Activated T-helper 1 cell treated with anti-CD3 and anti-CD28 coated beads, Interleukin-2, amount 50 U/mL, for 16 hours (primary cell): ENCODE measurements at regions not wholly inside any gene's neighbourhood (a gene's known extent, or its start where the extent isn't known, plus 50 kb on each side); places are given as distances from the start of the nearest gene placed in this dataset.
"Not testable (repeated sequence)": the region's sequence is repeated elsewhere in the genome, so short reads cannot be mapped to it uniquely, and the experiment has no call there.

Experiments
- DNase-seq, 2 donors: peaks; one replicate each; pipeline ENCODE4 v3.0.0-alpha.2; 2020; ENCODE audit warnings: low read depth in 1 of 2, low spot score in 1 of 2

DNA sequence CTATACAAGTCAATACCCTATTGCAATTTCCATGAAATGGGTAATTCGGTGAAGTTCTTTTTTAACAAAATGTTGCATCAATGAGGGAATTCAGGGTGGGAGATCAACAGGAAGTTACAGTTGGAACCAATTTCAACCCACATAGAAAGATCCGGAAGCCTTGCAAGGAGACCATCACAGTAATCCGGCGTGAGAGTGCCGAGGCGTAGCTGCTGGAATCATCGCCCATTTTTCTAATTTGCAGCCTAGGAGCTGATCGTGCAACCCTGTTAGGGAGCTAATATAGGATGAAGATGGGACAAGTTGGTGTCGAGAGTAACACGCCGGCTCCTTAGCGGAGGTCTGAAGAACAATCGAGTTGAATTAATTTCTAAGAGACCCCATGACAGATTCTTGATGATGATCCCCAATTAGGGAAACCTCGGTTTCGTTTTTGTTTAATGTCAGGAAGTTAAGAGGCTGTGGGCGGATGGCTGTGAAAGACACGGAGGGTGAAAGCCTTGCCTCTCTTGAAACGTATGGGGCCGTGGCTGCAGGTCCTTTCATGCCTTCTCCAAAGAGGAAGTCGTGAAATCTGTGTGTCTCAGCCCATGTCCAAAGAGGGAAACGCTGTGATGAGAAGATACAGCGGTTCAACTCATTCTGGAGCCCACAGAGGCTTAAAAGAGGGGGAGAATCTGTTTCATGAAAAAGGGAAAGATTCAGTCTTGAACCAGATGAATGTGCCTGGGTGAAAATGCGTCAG, 51.2 kb upstream of the CARD11 start:
- no peak for DNase-seq

DNA sequence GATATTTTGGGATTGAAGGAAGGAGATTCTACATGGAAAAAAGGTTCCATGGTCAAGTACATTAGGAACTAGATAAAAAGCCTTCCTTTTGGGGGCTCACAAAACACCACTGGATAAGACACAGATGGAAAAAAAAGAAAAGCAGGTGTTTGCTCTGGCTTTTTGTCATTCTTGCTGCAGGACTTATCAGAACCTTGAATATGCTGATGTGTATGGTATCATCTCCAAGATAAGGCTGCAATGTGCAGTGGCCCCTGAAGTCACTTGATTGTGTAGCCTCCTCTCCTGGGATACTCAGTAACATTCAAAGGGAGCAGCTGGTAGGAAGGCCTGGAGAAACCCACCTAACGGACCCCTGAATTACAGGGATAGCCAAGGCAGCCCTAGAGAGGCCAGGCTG, 54.1 kb upstream of the CARD11 start:
- no peak for DNase-seq

GRCh38 chr7:3102159-3102558, 58.5 kb upstream of the CARD11 start:
- DNase-seq: no peak

GRCh38 chr7:3103614-3104398, 60.1 kb upstream of the CARD11 start:
- no peak for DNase-seq

DNA sequence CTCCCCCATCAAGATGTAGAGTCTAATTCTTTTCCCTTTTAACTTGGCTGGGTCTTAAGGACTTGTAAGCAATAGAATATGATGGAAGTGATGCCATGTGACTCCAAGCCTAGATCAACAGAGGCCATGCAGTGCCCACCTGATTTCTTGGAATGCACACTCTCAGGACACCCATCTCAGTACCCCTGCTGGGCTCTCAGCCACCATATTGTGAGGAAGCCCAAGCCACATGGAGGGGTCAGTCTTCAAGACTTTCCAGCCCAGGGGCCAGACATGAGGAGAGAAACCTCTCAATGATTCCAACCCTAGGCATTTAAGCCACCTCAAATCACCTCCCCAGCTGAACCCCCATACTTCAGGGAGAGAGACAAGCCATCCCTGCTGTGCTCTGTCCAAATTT, 62.2 kb upstream of the CARD11 start:
- no peak for DNase-seq

DNA sequence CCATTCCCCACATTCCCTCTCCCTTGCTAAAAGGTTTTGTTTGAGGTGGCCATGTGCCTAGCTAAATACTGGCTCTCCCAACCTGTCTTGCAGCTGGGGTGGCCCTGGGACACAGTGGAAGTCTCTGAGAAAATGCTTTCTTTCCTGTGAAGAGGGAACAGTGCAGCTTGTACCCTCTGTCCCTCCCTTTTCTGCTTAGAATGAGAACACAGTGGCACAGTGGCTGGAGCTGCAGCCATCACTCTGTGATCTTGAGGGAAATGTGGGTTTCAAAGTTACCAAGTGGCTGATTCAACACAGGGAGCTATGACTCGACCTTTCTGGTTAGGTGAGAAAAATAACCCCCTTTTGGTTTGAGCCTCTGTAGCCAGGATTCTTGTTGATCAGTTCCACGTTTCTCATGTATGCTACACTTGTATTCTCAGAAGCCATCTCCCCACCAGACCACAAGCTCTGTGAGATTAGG, 62.7 kb upstream of the CARD11 start:
- DNase-seq: no peak

DNA sequence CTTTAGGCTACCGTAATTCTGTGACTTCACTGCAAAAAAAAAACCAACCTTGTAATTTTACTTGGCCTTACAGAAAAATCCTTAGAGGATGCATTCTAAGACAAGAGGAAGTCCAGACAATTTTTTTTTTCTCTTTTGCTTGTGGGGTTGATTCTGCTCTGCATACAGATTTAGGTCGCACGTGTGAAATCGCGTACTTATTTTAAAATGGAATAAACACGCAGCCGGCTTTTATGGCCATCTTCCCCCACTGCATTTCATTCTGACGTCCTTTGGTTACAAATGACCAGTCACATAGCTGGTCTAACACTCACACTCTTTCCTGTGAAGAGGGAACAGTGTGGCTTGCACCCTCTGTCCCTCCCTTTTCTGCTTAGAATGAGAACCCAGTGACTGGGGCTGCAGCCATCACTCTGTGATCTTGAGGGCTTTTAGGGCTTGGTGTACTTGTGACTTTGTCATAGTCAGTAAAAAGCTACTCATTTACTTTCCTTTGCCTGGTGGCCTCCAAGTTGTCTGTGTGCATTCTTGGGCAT, 63.6 kb upstream of the CARD11 start:
- DNase-seq: no peak

GRCh38 chr7:3107889-3108570, 64.4 kb upstream of the CARD11 start:
- no peak for DNase-seq

DNA sequence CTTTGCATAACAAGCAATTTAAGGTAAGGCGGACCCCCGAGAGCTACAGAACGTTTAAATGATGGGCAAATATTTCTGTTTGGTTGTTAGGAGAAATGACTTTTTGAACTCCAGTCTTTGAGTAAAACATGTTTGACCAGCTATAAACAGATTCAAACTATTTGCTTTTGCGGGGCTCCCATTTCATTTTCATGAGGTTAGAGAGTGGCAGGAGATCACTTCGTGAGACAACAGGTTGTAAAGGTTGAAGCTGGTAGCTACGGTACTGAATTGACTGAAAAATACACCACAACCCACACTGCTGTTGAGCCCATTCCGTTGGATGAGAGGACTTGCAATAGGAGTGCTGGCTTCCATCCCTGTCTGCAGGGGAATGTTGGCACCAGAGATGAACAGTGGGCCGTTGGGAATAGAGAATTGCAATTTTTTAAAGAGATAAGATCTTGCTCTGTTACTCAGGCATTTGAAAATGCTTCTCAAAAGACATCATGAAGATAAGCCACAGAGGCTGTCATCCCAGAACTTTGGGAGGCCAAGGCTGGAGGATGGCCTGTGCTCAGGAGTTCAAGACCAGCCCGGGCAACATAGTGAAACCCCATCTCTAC, 65.7 kb upstream of the CARD11 start:
- DNase-seq: no peak

- no peak for DNase-seq
Measured at GRCh38 chr7:3112479-3113134, 68.9 kb upstream of the CARD11 start.

GRCh38 chr7:3114917-3115316, 71.2 kb upstream of the CARD11 start:
- DNase-seq: no peak

DNA sequence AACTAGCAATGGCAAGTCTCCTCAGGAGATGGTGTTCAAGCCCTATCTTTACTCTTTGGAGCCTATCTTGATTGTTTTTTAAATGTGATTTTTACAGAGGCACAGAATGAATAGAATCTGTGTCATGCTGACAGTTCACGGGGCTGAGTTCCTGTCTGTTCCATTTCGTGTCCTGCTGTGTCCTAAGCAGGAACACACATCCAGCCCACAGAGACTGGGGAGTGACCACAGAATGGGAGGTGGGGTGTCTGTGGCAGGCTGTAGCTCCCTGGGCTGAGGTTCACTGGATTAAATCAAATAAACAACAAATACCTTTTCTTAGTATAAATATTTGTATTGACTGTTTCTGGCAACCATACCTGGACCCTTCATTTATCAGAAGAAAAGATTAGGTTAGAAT, 73.4 kb upstream of the CARD11 start:
- no peak for DNase-seq

DNA sequence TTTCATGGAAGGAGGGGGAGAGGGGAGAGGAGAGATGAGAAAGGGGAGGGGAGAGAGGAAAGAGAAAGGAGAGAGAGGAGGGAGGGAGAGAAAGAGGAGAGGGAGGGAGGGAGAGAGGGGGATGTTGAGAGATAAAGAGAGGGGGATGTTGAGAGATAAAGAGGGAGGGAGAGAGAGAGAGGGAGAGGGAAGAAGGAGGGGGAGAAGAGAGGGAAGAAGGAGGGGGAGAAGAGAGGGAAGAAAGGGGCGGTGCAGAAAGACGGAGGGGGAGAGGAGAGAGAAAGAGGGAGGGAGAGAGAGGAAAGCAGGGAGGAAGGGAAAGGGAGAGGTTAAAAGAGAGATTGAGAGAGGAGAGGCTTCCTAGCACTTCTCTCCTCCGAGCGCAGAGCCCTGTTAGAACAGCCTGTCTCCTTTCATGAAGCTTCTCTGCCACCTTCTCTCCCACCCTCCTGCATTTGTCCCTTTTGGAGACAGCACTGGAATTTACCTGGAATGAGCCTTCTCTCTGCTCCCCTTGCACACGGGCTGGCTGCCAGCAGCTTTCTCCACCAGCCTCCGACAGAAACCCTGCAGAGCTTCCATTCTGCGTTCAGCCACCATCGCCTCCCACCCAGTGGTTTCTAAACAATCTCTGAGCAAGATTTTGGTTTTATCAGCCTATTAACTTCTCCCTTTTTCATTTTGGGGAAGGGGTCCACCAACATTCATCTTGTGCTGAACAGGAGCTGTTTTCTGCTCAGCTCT, 74.0 kb upstream of the CARD11 start:
- no peak for DNase-seq

- DNase-seq: not testable (repeated sequence)
Measured at GRCh38 chr7:3119352-3119927, 75.8 kb upstream of the CARD11 start.

DNA sequence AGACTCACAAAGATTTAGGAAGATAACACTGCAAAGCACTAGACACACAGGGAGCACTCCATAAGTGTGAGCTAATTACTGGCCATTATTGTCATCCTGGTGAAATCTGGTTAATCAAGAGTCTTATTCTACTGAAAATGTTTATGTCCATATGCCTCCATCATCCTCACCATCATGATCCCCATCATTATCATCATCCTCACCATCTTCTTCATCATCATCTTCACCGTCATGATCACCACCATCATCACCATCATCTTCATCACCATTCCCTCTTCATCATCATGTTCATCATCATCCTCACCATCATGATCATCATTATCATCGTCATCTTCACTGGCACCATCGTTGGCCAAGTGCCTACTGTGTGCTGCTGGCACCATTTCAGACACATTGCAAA, 76.3 kb upstream of the CARD11 start:
- no peak for DNase-seq

DNA sequence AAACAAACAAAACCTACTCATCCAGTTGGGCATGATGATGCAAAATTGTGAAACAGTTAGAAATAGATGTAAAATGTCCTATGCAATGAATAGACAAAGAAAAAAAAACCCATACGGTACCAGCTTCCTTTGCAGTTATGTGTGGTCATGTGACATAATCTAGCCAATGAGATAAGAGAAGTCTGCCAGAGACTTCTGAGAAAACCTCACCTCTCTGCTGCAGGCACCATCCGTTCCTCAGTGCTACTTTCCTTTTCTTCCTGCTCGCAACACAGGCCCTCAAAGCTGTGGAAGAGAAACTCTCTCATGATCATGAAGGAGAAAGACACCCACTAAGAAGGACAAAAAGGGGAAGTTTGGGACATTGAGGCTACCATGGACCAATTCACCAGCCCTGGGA, 76.8 kb upstream of the CARD11 start:
- DNase-seq: no peak

DNA sequence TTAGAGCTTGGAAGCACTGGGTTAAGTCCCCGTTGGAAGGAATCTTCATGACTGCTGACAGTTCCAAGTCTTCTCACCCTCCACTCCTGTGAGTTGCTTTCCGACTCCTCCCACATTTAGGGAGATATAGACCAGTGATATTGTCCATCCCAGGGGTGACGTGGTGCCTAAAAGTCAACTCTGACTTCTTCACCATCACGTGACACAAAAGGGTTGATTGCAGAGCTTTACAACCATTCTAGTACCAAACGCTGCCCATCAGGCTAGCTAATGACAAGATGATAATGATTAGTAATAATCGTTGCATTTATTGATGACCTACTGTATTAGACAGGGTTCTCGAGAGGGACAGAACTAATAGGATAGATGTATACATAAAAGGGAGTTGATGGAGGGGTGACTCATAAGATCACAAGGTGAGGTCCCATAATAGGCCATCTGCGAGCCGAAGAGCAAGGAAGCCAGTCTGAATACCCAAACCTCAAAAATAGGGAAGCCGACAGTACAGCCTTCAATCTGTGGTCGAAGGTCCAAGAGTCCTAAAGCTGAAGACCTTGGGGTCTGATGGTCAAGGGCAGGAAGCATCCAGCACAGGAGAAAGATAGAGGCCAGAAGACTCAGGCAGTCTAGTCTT, 85.3 kb upstream of the CARD11 start:
- no peak for DNase-seq

DNA sequence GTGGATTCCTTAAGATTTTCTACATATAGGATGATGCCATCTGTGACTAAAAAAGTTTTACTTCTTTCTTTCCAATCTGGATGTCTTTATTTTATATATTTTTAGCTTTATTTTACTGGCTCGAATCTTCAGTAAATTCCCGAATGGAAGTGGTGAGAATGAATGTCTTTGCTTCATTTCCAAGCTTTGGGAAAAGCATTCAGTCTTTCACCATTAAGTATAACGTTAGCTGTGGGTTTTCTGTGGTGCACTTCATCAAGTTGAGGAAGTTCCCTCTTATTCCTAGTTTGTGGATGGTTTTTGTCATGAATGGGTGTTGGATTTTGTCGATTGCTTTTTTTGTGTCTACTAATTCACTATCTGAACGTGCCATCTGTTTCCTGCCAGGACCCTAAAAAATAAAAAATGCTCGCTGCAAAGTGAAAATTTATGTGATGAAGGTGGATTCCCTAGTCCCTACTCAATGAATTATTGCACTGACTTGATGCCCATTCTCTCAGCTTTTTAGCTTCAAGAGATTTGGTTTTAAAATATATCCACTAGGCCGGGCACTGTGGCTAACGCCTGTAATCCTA, 90.2 kb upstream of the CARD11 start:
- DNase-seq: no peak

DNA sequence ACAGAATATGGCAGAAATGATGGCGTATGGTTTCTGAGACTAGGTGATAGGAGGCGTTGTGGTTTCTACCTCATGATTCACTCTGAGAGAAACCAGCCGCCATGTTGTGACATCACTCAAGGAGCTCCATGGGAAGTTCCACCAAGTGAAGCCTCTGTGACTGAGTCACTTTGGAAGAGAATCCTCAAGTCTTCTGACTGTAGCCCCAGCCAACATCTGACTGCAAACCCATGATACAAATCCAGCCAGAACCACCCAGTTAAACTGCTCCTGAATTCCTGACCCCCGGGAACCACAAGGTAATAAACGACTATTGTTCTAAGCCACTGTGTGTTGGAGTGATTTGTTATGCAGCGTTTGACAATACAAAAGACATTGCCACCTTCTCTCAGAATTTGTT, 91.1 kb upstream of the CARD11 start:
- DNase-seq: no peak
